GM12874 (cell line): ENCODE measurements at regions not wholly inside any gene's neighbourhood (a gene's known extent, or its start where the extent isn't known, plus 50 kb on each side); places are given as distances from the start of the nearest gene placed in this dataset.

Experiments used
- CTCF ChIP-seq: IDR thresholded peaks from 2 replicates; pipeline ENCODE4 v1.5.1; 2011; ENCODE audit warnings: low read depth, mild to moderate bottlenecking, control low read depth, low read length, moderate library complexity; ENCODE audit not compliant: insufficient read depth

GRCh38 chr3:79885407-79885806 is 117.6 kb upstream of the ROBO1 start:
- TF ChIP-seq CTCF, result no peak

- TF ChIP-seq CTCF, result no peak
Observed at GRCh38 chr3:79884354-79884753, 116.6 kb upstream of the ROBO1 start.

GRCh38 chr3:79881431-79881830 is 113.6 kb upstream of the ROBO1 start:
- no peak for TF ChIP-seq CTCF

GRCh38 chr3:79878708-79879107 is 110.9 kb upstream of the ROBO1 start:
- TF ChIP-seq CTCF, result no peak

- TF ChIP-seq CTCF, result no peak
Observed at GRCh38 chr3:79874646-79875045, 106.8 kb upstream of the ROBO1 start.

- TF ChIP-seq CTCF, result no peak
Observed at GRCh38 chr3:79872483-79872882, 104.7 kb upstream of the ROBO1 start.

GRCh38 chr3:79871656-79872055 is 103.9 kb upstream of the ROBO1 start:
- no peak for TF ChIP-seq CTCF

- no peak for TF ChIP-seq CTCF
Observed at GRCh38 chr3:79870313-79870620, 102.5 kb upstream of the ROBO1 start.
